Transverse colon (tissue), 4 donors: ENCODE measurements at regions not wholly inside any gene's neighbourhood (a gene's known extent, or its start where the extent isn't known, plus 50 kb on each side); places are given as distances from the start of the nearest gene placed in this dataset.

Experiments used
- DNase-seq: peaks from one replicate; pipeline ENCODE4 v3.0.0-alpha.2; 2019
- H3K27ac ChIP-seq, 4 donors: fragments of 200-600 bp; sonication (generic); 2 replicates each; pipeline ENCODE4 v1.5.1; 2016 to 2018; ENCODE audit warnings: inconsistent platforms in 4 of 4
- H3K27me3 ChIP-seq: fragments of 200-600 bp; sonication (generic); 2 replicates; pipeline ENCODE4 v1.5.1; 2017; ENCODE audit warnings: inconsistent platforms
- H3K36me3 ChIP-seq, 4 donors: fragments of 200-600 bp; sonication (generic); 2 replicates each; pipeline ENCODE4 v1.5.1; 2017 to 2019; ENCODE audit warnings: inconsistent platforms in 4 of 4
- H3K4me1 ChIP-seq, 4 donors: fragments of 200-600 bp; sonication (generic); 2 replicates each; pipeline ENCODE4 v1.5.1; 2017 to 2020; ENCODE audit warnings: inconsistent platforms in 4 of 4
- H3K4me3 ChIP-seq, 4 donors: fragments of 200-600 bp; sonication (generic); 1 replicate in 1 of 4; 2 replicates in 3 of 4; pipeline versions ENCODE4 v1.5.1 to v1.6.1; 2017 to 2019; ENCODE audit warnings: inconsistent platforms in 4 of 4
- H3K9me3 ChIP-seq, 2 donors: fragments of 200-600 bp; sonication (generic); 2 replicates each; pipeline ENCODE4 v1.5.1; 2017 to 2019; ENCODE audit warnings: inconsistent platforms in 2 of 2
- CTCF ChIP-seq, 5 experiments: fragments of 200-600 bp in 3 of 5; fragments of 450-650 bp in 2 of 5; sonication (generic) in 3 of 5; IDR thresholded peaks; 1 replicate in 2 of 5; 2 replicates in 3 of 5; pipeline ENCODE4 v1.5.1; 2016 to 2017; ENCODE audit warnings: antibody characterized with exemption in 5 of 5, inconsistent platforms in 3 of 5, mild to moderate bottlenecking in 2 of 5, moderate library complexity in 1 of 5
- EP300 ChIP-seq: sonication (generic); formaldehyde crosslinking; IDR thresholded peaks from one replicate; pipeline ENCODE4 v1.6.1; 2017; ENCODE audit warnings: antibody characterized with exemption, low read depth
- POLR2A ChIP-seq: fragments of 450-650 bp; IDR thresholded peaks from one replicate; pipeline ENCODE4 v1.6.1; 2016; ENCODE audit warnings: antibody characterized with exemption, mild to moderate bottlenecking, moderate library complexity
- POLR2AphosphoS5 ChIP-seq, 3 donors: sonication (generic); formaldehyde crosslinking; IDR thresholded peaks; one replicate each; pipeline ENCODE4 v1.6.1; 2016; ENCODE audit warnings: antibody characterized with exemption in 3 of 3
- WGBS, 2 donors: methylation state at CpG; one replicate each; pipeline ENCODE4 v1.1.5; 2018; ENCODE audit warnings: low coverage in 1 of 2; 5-methylcytosine and 5-hydroxymethylcytosine counted together
- in situ Hi-C, 4 donors: fragments of 200-750 bp; cut with MboI; loops; one replicate each; pipeline versions ENCODE4 v1.15.0 to v1.15.1; 2017; ENCODE audit warnings: low sequenced_read_pairs in 3 of 4, low pct_ligation_motif_present in 1 of 4, low pct_unique_long_range_greater_than_20kb in 1 of 4
- intact Hi-C: fragments of 100-400 bp; cut with DNase I; formaldehyde crosslinking; loops from one replicate; pipeline ENCODE4 v1.15.1; 2023; ENCODE audit warnings: low total_unique reads

DNA sequence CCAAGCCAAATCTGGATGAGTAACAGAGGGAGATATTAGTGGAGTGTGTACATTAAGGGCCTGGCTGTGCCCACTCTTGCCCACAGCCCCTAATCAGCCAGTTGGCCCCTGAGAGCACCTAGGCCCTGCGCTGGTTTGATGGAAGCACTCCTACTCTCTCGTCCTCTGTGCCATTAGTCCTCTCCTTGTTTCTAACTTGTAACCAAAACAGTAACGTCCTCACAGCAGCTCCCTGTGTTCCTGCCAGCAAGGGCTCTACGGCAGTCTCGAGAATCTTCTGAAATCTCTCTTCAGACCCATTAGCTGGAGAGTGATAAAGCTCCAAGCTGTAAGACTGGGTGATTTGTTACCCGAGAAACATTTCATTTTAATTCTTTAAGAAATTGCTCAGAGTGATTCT, 76.1 kb downstream of the LRRC30 start:
- 51 to 56% methylated on average over 5 to 6 of the region's 6 CpGs for WGBS, 2 donors
- intact Hi-C loops: no loop called here
- no peak for DNase-seq
- H3K36me3 ChIP-seq: no peaks in the 10 kb centered on the region
- H3K4me1 ChIP-seq: no peaks in the 10 kb centered on the region
- TF ChIP-seq POLR2A: no peak
- no peak for TF ChIP-seq POLR2AphosphoS5 (IDR thresholded peaks at IDR 0.05)
- TF ChIP-seq EP300: no peak
- TF ChIP-seq CTCF (IDR thresholded peaks at IDR 0.05): no peak
- no peak overlapping the region for H3K4me3 ChIP-seq
- peak overlapping the region in 1 of 4 donors; percentile 43 for H3K27ac ChIP-seq
- in situ Hi-C loops: loop anchor here in 1 of 4 donors (25.0 kb wide), 1 partner anchor 95 kb away; no protein-coding TSS in a partner anchor
- H3K9me3 ChIP-seq: no peaks in the 10 kb centered on the region
- H3K27me3 ChIP-seq: no peaks in the 10 kb centered on the region

DNA sequence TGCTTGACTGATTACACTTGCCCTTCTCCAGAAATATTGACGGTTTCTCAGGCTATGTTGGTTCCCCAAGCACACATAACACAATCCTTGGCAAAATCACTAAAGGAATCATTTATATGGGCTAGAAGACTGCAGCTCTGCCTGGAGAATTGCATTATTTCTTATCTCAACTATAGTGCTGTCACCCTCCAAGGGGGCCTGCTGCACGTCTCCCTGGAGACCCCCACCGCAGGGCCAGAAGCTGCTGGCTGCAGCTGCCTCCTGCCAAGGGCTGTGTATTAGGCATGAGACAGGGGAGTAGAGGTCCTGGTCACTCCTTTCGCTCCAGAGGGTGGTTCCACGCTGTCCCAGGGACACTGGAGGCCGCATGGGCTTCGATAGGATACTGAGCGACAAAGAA, 76.6 kb downstream of the LRRC30 start:
- Histone ChIP-seq H3K27ac (peak overlapping the region in 1 of 4 donors; percentile 43), H3K9me3 (no peaks in the 10 kb centered on the region), H3K36me3 (no peaks in the 10 kb centered on the region), H3K27me3 (no peaks in the 10 kb centered on the region), H3K4me1 (no peaks in the 10 kb centered on the region), H3K4me3 (no peak overlapping the region)
- intact Hi-C loops: no loop called here
- WGBS, 2 donors: 79 to 83% methylated on average over 4 to 8 of the region's 8 CpGs
- no peak for DNase-seq
- in situ Hi-C loops: loop anchor here in 1 of 4 donors (25.0 kb wide), 1 partner anchor 95 kb away; no protein-coding TSS in a partner anchor
- TF ChIP-seq POLR2A (no peak), POLR2AphosphoS5 (IDR thresholded peaks at IDR 0.05) (no peak), CTCF (IDR thresholded peaks at IDR 0.05) (no peak), EP300 (no peak)

GRCh38 chr18:7317804-7318231, 86.9 kb downstream of the LRRC30 start:
- Histone ChIP-seq H3K4me3 (no peak overlapping the region), H3K27me3 (no peaks in the 10 kb centered on the region), H3K27ac (no peak overlapping the region), H3K36me3 (no peaks in the 10 kb centered on the region), H3K4me1 (no peaks in the 10 kb centered on the region), H3K9me3 (peaks cover 0 to 2% of the 10 kb centered on the region in 2 donors)
- no peak for TF ChIP-seq POLR2AphosphoS5 (IDR thresholded peaks at IDR 0.05)
- no peak for TF ChIP-seq POLR2A
- no peak for TF ChIP-seq EP300
- no peak for TF ChIP-seq CTCF (IDR thresholded peaks at IDR 0.05)
- 56 to 73% methylated on average over 1 to 6 of the region's 6 CpGs for WGBS, 2 donors
- intact Hi-C loops (no loop called here), in situ Hi-C loops (loop anchor here in 1 of 4 donors (25.0 kb wide), 1 partner anchor 106 kb away; no protein-coding TSS in a partner anchor)
- no peak for DNase-seq

DNA sequence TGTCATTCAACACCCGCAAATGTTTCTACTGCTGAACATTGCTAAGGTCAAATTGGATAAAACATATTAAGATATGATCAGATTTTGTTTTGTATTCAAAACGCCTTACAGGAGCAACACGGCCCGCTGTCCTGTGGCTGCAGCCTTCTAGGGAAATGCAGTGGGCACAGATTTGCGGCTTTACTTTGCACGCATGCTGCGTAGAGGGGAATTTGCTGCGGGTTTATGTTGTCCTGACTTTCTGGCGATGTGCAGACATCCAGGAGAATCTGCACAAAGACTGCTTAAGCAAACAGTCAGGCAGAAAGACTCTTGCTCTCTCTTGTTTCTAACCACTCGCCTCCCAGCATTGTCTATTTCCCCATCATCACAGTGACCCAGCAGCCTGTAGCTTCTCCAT, 88.3 kb downstream of the LRRC30 start:
- Histone ChIP-seq H3K27me3 (no peaks in the 10 kb centered on the region), H3K27ac (no peak overlapping the region), H3K4me3 (no peak overlapping the region), H3K4me1 (no peaks in the 10 kb centered on the region), H3K9me3 (no peaks in the 10 kb centered on the region), H3K36me3 (no peaks in the 10 kb centered on the region)
- in situ Hi-C loops: loop anchor here in 1 of 4 donors (25.0 kb wide), 1 partner anchor 107 kb away; no protein-coding TSS in a partner anchor
- DNase-seq: no peak
- TF ChIP-seq CTCF (IDR thresholded peaks at IDR 0.05): no peak
- no peak for TF ChIP-seq EP300
- TF ChIP-seq POLR2AphosphoS5 (IDR thresholded peaks at IDR 0.05): no peak
- no peak for TF ChIP-seq POLR2A
- WGBS, 2 donors: 66 to 77% methylated on average over 4 to 10 of the region's 10 CpGs
- intact Hi-C loops: no loop called here
